ENCODE measurements at regions not wholly inside any gene's neighbourhood (a gene's known extent, or its start where the extent isn't known, plus 50 kb on each side); places are given as distances from the start of the nearest gene placed in this dataset.

DNA sequence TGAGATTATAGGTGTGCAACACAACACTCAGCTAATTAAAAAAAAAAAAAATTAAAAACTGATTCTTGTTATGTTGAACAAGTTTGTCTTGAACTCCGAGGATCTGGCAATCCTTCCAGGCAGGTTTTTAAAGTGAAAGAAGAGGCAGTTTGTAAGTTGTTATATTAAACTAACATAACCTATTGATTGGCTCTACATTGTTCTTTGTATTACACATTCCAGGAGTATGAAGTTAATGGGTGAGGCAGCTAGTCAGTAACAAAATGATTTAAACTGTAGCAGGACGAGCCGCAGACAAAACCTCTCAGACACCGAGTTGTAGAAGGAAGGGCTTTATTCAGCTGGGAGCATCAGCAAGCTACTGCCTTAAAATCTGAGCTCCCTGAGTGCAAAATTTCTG is 1953.9 kb upstream of the CDH6 start:
- Histone ChIP-seq H3K4me1 (ENCODE audit: control insufficient read depth, low read length) (no peaks in the 10 kb centered on the region), H3K9me2 (replicated peaks; ENCODE audit: control insufficient read depth, low read length) (no peaks in the 10 kb centered on the region), H3K36me3 (ENCODE audit: control insufficient read depth, low read length) (no peaks in the 10 kb centered on the region), H3K4me2 (ENCODE audit: low read length) (no peak overlapping the region), H4K20me1 (ENCODE audit: control insufficient read depth, insufficient read depth, low read depth, low read length) (no peaks in the 10 kb centered on the region), H3K4me3 (ENCODE audit: low read length) (no peak overlapping the region), H3K27ac (ENCODE audit: low read depth, low read length) (no peak overlapping the region), H3K9me3 (ENCODE audit: control insufficient read depth, insufficient read depth, low read length) (no peaks in the 10 kb centered on the region), H3F3A (ENCODE audit: control insufficient read depth, insufficient read depth) (no peaks in the 10 kb centered on the region), H3K27me3 (ENCODE audit: control insufficient read depth, low read length) (no peaks in the 10 kb centered on the region), H3K79me2 (ENCODE audit: control insufficient read depth, low read length) (no peaks in the 10 kb centered on the region)
- TF ChIP-seq EZH2phosphoT487 (IDR thresholded peaks at IDR 0.05; ENCODE audit: borderline replicate concordance, low read length) = no peak
- TF ChIP-seq, protein P1, sequence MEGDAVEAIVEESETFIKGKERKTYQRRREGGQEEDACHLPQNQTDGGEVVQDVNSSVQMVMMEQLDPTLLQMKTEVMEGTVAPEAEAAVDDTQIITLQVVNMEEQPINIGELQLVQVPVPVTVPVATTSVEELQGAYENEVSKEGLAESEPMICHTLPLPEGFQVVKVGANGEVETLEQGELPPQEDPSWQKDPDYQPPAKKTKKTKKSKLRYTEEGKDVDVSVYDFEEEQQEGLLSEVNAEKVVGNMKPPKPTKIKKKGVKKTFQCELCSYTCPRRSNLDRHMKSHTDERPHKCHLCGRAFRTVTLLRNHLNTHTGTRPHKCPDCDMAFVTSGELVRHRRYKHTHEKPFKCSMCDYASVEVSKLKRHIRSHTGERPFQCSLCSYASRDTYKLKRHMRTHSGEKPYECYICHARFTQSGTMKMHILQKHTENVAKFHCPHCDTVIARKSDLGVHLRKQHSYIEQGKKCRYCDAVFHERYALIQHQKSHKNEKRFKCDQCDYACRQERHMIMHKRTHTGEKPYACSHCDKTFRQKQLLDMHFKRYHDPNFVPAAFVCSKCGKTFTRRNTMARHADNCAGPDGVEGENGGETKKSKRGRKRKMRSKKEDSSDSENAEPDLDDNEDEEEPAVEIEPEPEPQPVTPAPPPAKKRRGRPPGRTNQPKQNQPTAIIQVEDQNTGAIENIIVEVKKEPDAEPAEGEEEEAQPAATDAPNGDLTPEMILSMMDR (IDR thresholded peaks at IDR 0.05; ENCODE audit: low read depth, low read length, poor library complexity, severe bottlenecking) = no peak

DNA sequence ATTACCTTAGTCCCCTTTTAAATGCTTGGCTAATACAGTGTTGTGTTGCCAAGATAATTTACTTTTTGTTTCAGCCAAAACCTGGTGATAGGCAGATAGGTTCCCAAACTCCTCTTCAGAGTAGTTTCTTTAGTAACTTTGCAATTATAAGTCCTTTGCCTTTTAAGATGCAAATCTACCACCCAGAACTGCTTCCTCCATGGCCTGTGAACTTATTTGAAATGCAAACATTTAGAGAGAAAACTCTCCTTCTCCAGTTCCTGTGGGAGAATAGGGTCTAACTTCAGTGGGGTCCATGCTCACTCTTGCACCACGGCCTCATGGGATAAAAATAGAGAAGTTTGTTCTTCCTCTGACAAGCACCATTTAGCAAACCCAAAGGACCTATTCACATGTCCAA is 1955.4 kb upstream of the CDH6 start:
- Histone ChIP-seq H3K27me3 (ENCODE audit: control insufficient read depth, low read length) (no peaks in the 10 kb centered on the region), H3K4me2 (ENCODE audit: low read length) (no peak overlapping the region), H3K79me2 (ENCODE audit: control insufficient read depth, low read length) (no peaks in the 10 kb centered on the region), H3K27ac (ENCODE audit: low read depth, low read length) (no peak overlapping the region), H3K36me3 (ENCODE audit: control insufficient read depth, low read length) (no peaks in the 10 kb centered on the region), H3F3A (ENCODE audit: control insufficient read depth, insufficient read depth) (no peaks in the 10 kb centered on the region), H3K9me3 (ENCODE audit: control insufficient read depth, insufficient read depth, low read length) (no peaks in the 10 kb centered on the region), H3K4me3 (ENCODE audit: low read length) (no peak overlapping the region), H3K9me2 (replicated peaks; ENCODE audit: control insufficient read depth, low read length) (no peaks in the 10 kb centered on the region), H4K20me1 (ENCODE audit: control insufficient read depth, insufficient read depth, low read depth, low read length) (no peaks in the 10 kb centered on the region), H3K4me1 (ENCODE audit: control insufficient read depth, low read length) (no peaks in the 10 kb centered on the region)
- TF ChIP-seq, protein P1 (IDR thresholded peaks at IDR 0.05; ENCODE audit: low read depth, low read length, poor library complexity, severe bottlenecking) = no peak
- no peak for TF ChIP-seq EZH2phosphoT487 (IDR thresholded peaks at IDR 0.05; ENCODE audit: borderline replicate concordance, low read length)

DNA sequence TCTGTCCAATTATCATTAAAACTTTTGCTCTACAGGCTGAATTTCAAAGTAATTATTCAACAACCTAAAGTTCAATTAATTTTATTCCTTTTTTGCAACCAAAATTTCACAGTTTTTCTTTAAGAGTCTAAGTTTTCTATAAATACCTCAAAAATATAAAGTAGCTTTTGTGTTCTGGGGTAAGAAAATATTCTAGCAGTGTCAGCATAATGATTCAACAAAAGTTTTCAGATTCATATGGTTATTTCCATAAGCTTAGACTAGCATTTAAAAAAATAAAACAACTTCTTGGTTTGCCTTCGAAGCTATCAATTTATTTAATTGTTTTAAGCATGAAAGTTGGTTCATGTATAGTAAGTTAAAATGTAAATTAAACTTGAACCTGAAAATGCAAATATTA is 1962.3 kb upstream of the CDH6 start:
- no peak overlapping the region for H3K27ac ChIP-seq (ENCODE audit: low read depth, low read length)

More for the DNA sequence above, 1962.3 kb upstream of the CDH6 start:
- Histone ChIP-seq H3K4me2 (ENCODE audit: low read length) (no peak overlapping the region), H4K20me1 (ENCODE audit: control insufficient read depth, insufficient read depth, low read depth, low read length) (no peaks in the 10 kb centered on the region), H3F3A (ENCODE audit: control insufficient read depth, insufficient read depth) (no peaks in the 10 kb centered on the region), H3K79me2 (ENCODE audit: control insufficient read depth, low read length) (no peaks in the 10 kb centered on the region), H3K9me2 (replicated peaks; ENCODE audit: control insufficient read depth, low read length) (no peaks in the 10 kb centered on the region), H3K27me3 (ENCODE audit: control insufficient read depth, low read length) (no peaks in the 10 kb centered on the region), H3K4me1 (ENCODE audit: control insufficient read depth, low read length) (no peaks in the 10 kb centered on the region), H3K36me3 (ENCODE audit: control insufficient read depth, low read length) (no peaks in the 10 kb centered on the region), H3K9me3 (ENCODE audit: control insufficient read depth, insufficient read depth, low read length) (no peaks in the 10 kb centered on the region), H3K4me3 (ENCODE audit: low read length) (no peak overlapping the region)
- TF ChIP-seq, protein P1 (IDR thresholded peaks at IDR 0.05; ENCODE audit: low read depth, low read length, poor library complexity, severe bottlenecking) = no peak
- no peak for TF ChIP-seq EZH2phosphoT487 (IDR thresholded peaks at IDR 0.05; ENCODE audit: borderline replicate concordance, low read length)
